Activated T-helper 2 cell treated with anti-CD3 and anti-CD28 coated beads, Interferon-gamma antibody, Interleukin-2, Interleukin-4, amounts not matched to agents 10 μg/mL and 5 μg/mL and 100 μg/mL, durations not matched to agents 14 hours and 24 hours and 36 hours (primary cell): ENCODE measurements at regions not wholly inside any gene's neighbourhood (a gene's known extent, or its start where the extent isn't known, plus 50 kb on each side); places are given as distances from the start of the nearest gene placed in this dataset.

Experiments
- DNase-seq: peaks from one replicate; pipeline ENCODE4 v3.0.0; 2021; ENCODE audit warnings: low spot score
- H3K27ac Mint-ChIP-seq: one replicate; pipeline ENCODE4 v1.8.0; 2021; ENCODE audit warnings: mixed read lengths
- H3K27me3 Mint-ChIP-seq: one replicate; pipeline ENCODE4 v1.8.0; 2021; ENCODE audit warnings: low read depth, mixed read lengths
- H3K36me3 Mint-ChIP-seq: one replicate; pipeline ENCODE4 v1.8.0; 2021; ENCODE audit warnings: low read depth, mixed read lengths
- H3K4me1 Mint-ChIP-seq: one replicate; pipeline ENCODE4 v1.8.0; 2021; ENCODE audit warnings: low read depth, mixed read lengths
- H3K4me3 Mint-ChIP-seq: one replicate; pipeline ENCODE4 v1.8.0; 2021; ENCODE audit warnings: low read depth, mild to moderate bottlenecking, moderate library complexity, mixed read lengths
- H3K9me3 Mint-ChIP-seq: one replicate; pipeline ENCODE4 v1.8.0; 2021; ENCODE audit warnings: mixed read lengths
- intact Hi-C: fragments of 100-400 bp; cut with micrococcal nuclease; formaldehyde crosslinking; loops from one replicate; pipeline ENCODE4 v1.15.1; 2023

DNA sequence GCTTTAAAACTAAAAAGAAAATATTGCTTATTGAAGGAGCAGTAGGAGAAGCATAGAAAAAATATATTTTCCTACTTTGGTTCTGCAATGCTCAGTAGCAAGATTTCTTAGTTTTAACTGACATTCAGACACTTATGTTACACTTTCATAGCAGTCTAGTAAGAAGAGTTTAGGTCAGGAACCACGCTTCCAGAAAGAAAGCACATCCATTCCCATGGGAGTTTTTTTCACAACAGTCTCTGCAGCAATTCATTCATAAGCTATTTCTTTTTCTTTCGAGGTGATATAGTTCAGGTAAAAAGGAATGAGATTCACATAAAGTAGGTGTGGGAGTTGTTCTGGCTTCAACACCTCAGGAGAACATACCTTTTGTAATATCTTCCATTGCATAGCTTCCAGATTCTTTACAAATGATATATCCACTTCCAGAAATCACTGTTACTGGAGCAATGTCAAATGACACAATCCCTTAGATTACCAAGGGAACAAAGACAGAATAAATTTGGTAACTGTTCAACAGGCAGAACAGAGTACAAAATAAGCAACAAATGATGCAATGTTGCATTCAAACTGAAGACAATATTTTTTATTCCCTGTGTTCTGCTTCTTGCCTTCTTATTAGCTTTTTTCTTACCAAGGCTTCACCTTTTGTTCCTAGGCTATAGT, 95.2 kb upstream of the GULP1 start:
- no peak overlapping the region for H3K27ac Mint-ChIP-seq
- intact Hi-C loops: no loop called here
- H3K9me3 Mint-ChIP-seq: no peaks in the 10 kb centered on the region
- H3K4me1 Mint-ChIP-seq: no peaks in the 10 kb centered on the region
- H3K36me3 Mint-ChIP-seq: no peaks in the 10 kb centered on the region
- no peak for DNase-seq
- no peak overlapping the region for H3K4me3 Mint-ChIP-seq
- H3K27me3 Mint-ChIP-seq: no peaks in the 10 kb centered on the region

DNA sequence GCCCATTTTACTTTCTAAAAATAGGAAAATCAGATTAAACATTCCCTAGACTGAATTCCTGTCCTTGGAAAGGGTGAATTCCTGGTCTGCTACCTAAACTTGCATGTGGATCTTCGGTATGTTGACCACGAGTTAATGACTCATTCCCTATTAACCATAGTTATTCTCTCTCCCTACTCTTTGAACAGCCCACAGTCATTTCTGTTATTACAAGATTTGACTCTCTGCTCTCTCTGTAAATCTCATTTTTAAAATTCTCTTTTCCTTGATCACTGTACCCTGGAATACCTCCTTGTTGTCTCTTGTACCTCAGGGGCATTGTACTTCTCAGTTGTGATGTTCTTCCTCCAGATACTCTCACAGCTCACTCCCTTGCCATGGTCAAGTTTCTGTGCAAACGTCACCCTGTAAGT, 92.0 kb upstream of the GULP1 start:
- Mint-ChIP-seq H3K36me3 (no peaks in the 10 kb centered on the region), H3K4me3 (no peak overlapping the region), H3K4me1 (no peaks in the 10 kb centered on the region), H3K27ac (no peak overlapping the region), H3K27me3 (no peaks in the 10 kb centered on the region), H3K9me3 (no peaks in the 10 kb centered on the region)
- intact Hi-C loops: no loop called here
- DNase-seq: no peak

DNA sequence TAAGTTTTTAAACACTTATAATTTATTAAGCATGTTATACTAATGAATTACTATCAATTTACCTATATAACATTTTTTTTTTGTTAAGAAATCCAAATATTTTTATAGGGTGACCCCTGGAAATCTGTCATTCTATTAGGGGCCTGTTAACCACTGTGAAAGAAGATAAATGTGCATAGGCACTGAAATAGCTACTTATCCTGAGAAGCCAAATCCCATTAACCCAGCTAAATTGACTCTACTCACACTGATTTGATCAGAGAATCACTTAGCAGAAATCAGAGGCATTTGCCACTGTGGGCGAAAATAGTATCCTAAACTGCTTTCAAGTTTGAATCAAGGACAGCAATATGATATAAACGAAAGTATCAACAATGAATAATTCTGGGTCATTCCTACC, 90.0 kb upstream of the GULP1 start:
- DNase-seq: no peak
- H3K4me3 Mint-ChIP-seq: no peak overlapping the region
- H3K4me1 Mint-ChIP-seq: no peaks in the 10 kb centered on the region
- H3K27ac Mint-ChIP-seq: no peak overlapping the region
- intact Hi-C loops: no loop called here
- H3K27me3 Mint-ChIP-seq: no peaks in the 10 kb centered on the region
- H3K36me3 Mint-ChIP-seq: no peaks in the 10 kb centered on the region
- no peaks in the 10 kb centered on the region for H3K9me3 Mint-ChIP-seq

DNA sequence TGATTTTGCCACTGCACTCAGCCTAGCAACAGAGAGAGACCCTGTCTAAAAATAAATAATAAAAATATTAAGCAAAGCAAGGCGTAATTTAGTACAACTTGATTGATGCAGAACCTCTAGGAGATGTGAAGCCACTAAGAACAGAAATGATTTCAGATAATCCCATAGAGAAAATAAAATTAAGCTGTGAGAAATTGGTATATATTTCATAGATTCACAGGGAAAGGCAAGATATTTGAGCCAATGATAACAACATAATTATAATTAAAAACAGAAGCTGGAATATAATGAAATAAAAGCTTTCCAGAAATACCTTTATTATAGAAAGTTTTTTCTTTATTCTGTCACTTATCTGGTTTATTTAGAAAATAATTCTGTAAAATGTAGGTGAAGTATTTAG, 88.9 kb upstream of the GULP1 start:
- H3K27me3 Mint-ChIP-seq: no peaks in the 10 kb centered on the region
- intact Hi-C loops: no loop called here
- no peaks in the 10 kb centered on the region for H3K36me3 Mint-ChIP-seq
- H3K27ac Mint-ChIP-seq: no peak overlapping the region
- H3K4me1 Mint-ChIP-seq: no peaks in the 10 kb centered on the region
- H3K4me3 Mint-ChIP-seq: no peak overlapping the region
- H3K9me3 Mint-ChIP-seq: no peaks in the 10 kb centered on the region
- no peak for DNase-seq

DNA sequence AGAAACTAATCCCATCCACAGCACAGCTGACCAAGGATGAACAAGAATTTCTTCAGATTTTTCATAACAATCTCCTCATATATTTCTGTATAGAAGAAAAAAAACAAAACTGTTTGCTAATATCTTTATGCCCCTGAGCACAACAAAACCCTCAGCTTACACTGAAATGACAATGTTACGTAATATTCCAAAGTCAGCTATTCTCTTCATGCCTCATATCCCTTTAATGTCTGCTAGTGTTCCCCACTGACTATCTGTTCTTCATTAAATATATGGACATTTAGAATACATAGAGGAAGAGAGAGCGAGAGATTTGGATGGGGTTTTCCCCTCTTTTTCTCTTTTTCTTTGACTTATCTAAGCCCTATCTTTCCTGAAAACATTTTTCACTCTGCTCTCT, 87.9 kb upstream of the GULP1 start:
- Mint-ChIP-seq H3K4me1 (no peaks in the 10 kb centered on the region), H3K9me3 (no peaks in the 10 kb centered on the region), H3K27ac (no peak overlapping the region), H3K4me3 (no peak overlapping the region), H3K27me3 (no peaks in the 10 kb centered on the region), H3K36me3 (no peaks in the 10 kb centered on the region)
- DNase-seq: no peak
- intact Hi-C loops: no loop called here

DNA sequence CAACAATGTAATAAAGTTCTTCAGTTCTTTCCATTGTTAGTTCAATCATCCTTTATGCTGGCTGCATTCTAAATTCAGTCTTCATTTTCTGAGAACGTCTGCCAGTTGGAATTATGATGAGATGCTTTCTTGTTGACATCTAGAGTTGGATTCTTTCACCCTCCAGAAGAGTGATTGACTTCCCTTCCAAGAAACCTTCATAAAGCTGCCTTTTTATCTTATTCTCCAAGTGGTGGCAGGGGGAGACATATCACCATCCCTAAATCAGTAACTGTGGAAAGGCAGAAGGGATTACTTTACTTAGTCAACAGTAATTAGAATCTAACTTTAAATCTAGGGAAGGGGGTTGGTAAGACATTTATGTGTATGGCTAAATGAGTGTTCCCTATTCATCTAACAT, 86.8 kb upstream of the GULP1 start:
- Mint-ChIP-seq H3K27ac (no peak overlapping the region), H3K4me3 (no peak overlapping the region), H3K9me3 (no peaks in the 10 kb centered on the region), H3K27me3 (no peaks in the 10 kb centered on the region), H3K4me1 (no peaks in the 10 kb centered on the region), H3K36me3 (no peaks in the 10 kb centered on the region)
- no peak for DNase-seq
- intact Hi-C loops: no loop called here

DNA sequence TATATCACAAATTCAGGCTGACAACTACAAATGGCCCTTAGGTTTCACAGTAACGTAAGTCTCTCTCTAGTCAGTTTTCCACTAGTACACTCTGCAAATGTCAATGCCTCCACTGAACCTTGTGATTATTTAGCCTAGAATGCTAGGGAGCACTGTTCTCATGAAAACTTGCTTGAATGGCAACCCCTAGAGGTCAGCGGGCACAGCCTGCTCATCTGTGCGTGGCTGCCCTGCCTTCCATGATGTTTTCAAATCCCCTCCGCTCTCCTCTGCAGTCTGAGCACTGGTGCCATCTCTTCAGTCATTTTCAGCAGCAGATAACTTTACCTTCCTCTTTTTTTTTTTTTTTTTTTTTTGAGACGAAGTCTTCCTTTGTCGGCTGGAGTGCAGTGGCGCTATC, 84.1 kb upstream of the GULP1 start:
- H3K27ac Mint-ChIP-seq: no peak overlapping the region
- no peak overlapping the region for H3K4me3 Mint-ChIP-seq
- no peak for DNase-seq
- intact Hi-C loops: no loop called here
- H3K4me1 Mint-ChIP-seq: no peaks in the 10 kb centered on the region
- no peaks in the 10 kb centered on the region for H3K9me3 Mint-ChIP-seq
- no peaks in the 10 kb centered on the region for H3K27me3 Mint-ChIP-seq
- H3K36me3 Mint-ChIP-seq: no peaks in the 10 kb centered on the region

DNA sequence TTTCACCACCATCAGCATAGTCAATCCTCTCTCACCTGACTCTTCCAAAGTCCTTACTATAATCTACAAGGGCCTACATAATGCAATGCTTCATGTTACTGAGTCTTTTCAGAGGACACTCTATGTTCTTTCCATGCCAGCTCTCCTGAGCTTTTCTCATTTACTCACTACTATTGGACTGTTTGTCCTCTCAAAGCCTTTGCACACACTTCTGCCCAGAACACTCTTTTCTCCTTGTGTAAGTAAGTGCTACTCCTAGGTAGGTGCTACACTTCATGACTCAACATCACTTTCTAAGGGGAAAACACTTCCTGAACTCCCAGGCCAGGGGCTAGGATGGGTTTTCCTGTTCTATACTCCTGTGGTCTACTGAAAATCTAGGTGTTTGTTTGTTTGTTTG, 82.5 kb upstream of the GULP1 start:
- no peak for DNase-seq
- no peaks in the 10 kb centered on the region for H3K27me3 Mint-ChIP-seq
- intact Hi-C loops: no loop called here
- no peak overlapping the region for H3K4me3 Mint-ChIP-seq
- no peak overlapping the region for H3K27ac Mint-ChIP-seq
- H3K4me1 Mint-ChIP-seq: no peaks in the 10 kb centered on the region
- no peaks in the 10 kb centered on the region for H3K36me3 Mint-ChIP-seq
- no peaks in the 10 kb centered on the region for H3K9me3 Mint-ChIP-seq

DNA sequence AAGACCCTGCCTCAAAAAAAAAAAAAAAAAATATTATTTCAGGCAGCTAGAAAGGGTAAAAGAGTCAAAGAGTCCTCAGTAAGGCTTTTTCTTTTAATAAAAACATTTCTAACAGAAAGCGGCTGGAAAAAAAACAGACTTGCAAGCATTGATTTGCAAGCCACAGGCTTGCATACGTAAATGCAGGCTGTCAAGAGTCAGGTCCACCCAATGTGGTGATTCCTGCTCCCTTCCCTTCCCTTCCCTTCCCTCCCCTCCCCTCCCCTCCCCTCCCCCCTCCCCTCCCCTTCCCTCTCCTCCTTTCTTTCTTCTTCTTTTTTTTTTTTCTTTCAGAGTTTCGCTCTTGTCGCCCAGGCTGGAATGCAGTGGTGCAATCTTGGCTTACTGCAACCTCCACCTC, 74.4 kb upstream of the GULP1 start:
- H3K9me3 Mint-ChIP-seq: no peaks in the 10 kb centered on the region
- no peak for DNase-seq
- no peak overlapping the region for H3K4me3 Mint-ChIP-seq
- H3K27ac Mint-ChIP-seq: no peak overlapping the region
- no peaks in the 10 kb centered on the region for H3K4me1 Mint-ChIP-seq
- intact Hi-C loops: no loop called here
- no peaks in the 10 kb centered on the region for H3K36me3 Mint-ChIP-seq
- H3K27me3 Mint-ChIP-seq: no peaks in the 10 kb centered on the region

DNA sequence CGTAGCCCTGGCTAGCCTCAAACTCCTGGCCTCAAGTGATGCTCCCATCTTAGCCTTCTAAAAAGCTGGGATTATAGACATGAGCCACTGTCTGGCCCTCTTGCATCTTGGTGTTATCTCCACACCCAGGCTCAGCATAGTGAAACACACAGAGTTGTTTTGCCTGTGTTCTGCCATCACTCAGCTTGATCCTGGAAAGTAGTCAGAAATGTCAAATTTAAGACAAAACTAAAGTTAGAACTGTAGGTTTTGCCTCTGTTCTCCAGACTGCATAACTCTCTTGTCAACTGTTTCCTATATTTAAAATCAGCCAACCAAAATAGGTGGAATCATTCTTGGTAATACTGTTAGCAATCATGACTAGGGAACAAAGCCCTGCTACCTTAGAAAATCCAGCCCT, 72.1 kb upstream of the GULP1 start:
- intact Hi-C loops: no loop called here
- no peaks in the 10 kb centered on the region for H3K27me3 Mint-ChIP-seq
- no peaks in the 10 kb centered on the region for H3K4me1 Mint-ChIP-seq
- no peak overlapping the region for H3K4me3 Mint-ChIP-seq
- no peak for DNase-seq
- peaks cover 4% of the 10 kb centered on the region for H3K9me3 Mint-ChIP-seq
- H3K36me3 Mint-ChIP-seq: no peaks in the 10 kb centered on the region
- no peak overlapping the region for H3K27ac Mint-ChIP-seq

DNA sequence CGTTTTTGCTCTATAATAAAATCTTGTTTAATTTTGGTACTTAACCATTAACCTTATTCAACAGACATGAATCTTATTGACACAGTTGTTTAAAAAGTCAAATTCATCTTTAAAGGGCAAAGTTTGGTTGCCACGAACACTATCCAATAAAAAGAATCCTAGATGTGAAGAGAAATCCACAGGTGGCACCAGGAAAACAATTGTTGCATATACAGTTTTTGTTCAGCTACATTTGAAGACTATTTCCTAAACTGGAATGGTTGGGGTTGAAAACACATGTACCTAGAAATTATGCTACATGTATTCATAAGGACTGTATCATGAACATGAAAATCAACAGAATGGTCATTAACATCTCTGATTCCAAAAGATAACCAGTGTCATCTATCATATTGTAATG, 71.1 kb upstream of the GULP1 start:
- peaks cover 4% of the 10 kb centered on the region for H3K9me3 Mint-ChIP-seq
- H3K4me3 Mint-ChIP-seq: no peak overlapping the region
- intact Hi-C loops: no loop called here
- H3K36me3 Mint-ChIP-seq: no peaks in the 10 kb centered on the region
- no peak overlapping the region for H3K27ac Mint-ChIP-seq
- H3K4me1 Mint-ChIP-seq: no peaks in the 10 kb centered on the region
- H3K27me3 Mint-ChIP-seq: no peaks in the 10 kb centered on the region
- no peak for DNase-seq

DNA sequence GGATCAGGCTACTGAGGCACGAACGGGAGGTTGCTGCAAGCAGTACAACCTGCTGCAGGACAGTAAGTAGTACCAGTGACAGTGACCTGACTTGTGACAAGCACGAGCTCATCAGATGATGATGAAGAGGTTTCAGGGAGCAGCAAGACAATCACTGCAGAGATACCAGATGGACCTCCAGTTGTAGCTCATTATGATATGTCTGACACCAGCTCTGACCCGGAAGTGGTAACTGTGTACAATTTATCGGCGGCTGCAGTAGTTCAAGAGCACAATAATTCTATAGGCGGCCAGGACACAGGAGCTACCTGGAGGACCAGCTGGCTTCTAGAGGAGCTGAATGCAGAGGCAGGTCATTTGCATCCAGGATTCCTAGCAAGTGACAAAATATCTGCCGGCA, 64.0 kb upstream of the GULP1 start:
- Mint-ChIP-seq H3K9me3 (peaks cover 4% of the 10 kb centered on the region), H3K27me3 (no peaks in the 10 kb centered on the region), H3K4me1 (no peaks in the 10 kb centered on the region), H3K27ac (no peak overlapping the region), H3K4me3 (no peak overlapping the region), H3K36me3 (no peaks in the 10 kb centered on the region)
- no peak for DNase-seq
- intact Hi-C loops: no loop called here

DNA sequence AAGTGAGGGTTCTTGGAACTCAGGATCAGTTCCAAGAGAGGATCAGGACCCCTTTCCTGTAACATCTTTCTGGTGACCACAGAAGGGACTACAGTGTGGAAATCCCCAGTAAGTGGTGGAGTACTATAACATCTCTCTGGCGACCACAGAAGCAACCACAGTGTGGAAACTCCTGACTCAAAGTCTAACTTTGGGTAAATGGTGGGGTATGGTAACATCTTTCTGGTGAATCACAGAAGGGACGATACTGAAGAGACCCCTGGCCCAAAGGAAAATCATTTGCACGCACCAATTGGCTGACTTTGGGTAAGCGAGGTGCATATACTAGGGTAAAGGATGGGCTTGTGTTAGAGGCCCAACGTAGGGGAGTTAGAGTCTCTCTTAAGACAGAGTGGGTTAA, 56.3 kb upstream of the GULP1 start:
- peaks cover 12% of the 10 kb centered on the region for H3K9me3 Mint-ChIP-seq
- intact Hi-C loops: no loop called here
- DNase-seq: no peak
- no peak overlapping the region for H3K27ac Mint-ChIP-seq
- H3K4me3 Mint-ChIP-seq: no peak overlapping the region
- peaks cover 6% of the 10 kb centered on the region for H3K4me1 Mint-ChIP-seq
- no peaks in the 10 kb centered on the region for H3K27me3 Mint-ChIP-seq
- H3K36me3 Mint-ChIP-seq: no peaks in the 10 kb centered on the region

DNA sequence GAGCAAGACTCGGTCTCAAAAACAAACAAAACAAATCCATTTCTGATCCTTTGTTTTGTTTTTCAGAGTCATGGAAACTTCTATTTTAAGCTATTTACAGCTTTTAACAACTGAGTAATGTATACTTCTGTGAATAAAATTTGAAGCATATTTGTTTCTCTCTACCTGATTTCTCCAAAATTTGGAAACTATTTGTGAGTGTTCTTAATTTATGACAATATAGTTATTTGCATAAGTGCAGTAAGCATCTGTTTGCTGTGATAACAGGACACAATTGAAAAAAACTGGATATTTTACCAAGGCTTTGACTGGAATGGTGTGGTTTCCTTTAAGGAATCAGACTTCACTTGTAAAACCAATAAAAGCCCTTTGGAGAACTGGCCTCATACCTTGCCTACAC, 53.3 kb upstream of the GULP1 start:
- no peaks in the 10 kb centered on the region for H3K36me3 Mint-ChIP-seq
- no peak overlapping the region for H3K27ac Mint-ChIP-seq
- DNase-seq: no peak
- peaks cover 6% of the 10 kb centered on the region for H3K4me1 Mint-ChIP-seq
- H3K4me3 Mint-ChIP-seq: no peak overlapping the region
- peaks cover 12% of the 10 kb centered on the region for H3K9me3 Mint-ChIP-seq
- intact Hi-C loops: no loop called here
- no peaks in the 10 kb centered on the region for H3K27me3 Mint-ChIP-seq
